Lower lobe of right lung (tissue), 2 donors: ENCODE measurements at regions not wholly inside any gene's neighbourhood (a gene's known extent, or its start where the extent isn't known, plus 50 kb on each side); places are given as distances from the start of the nearest gene placed in this dataset.

ENCODE experiments used
- ATAC-seq, 2 donors: fragments of 200-7000 bp; cut with Tn5 transposase; one replicate each; pipeline ENCODE4 v1.9.1; 2020 to 2022; ENCODE audit warnings: mild to moderate bottlenecking in 2 of 2, moderate library complexity in 2 of 2
- DNase-seq: peaks from one replicate; pipeline ENCODE4 v3.0.0-alpha.2; 2020
- H3K27ac ChIP-seq: fragments of 200-600 bp; one replicate; pipeline ENCODE4 v1.8.0; 2022
- H3K27me3 ChIP-seq: fragments of 200-600 bp; one replicate; pipeline ENCODE4 v1.8.0; 2022; ENCODE audit warnings: low read depth
- H3K36me3 ChIP-seq: fragments of 200-600 bp; one replicate; pipeline ENCODE4 v1.8.0; 2022; ENCODE audit warnings: mild to moderate bottlenecking
- H3K4me1 ChIP-seq: fragments of 200-600 bp; one replicate; pipeline ENCODE4 v1.8.0; 2022
- H3K4me3 ChIP-seq: fragments of 200-600 bp; one replicate; pipeline ENCODE4 v1.8.0; 2022; ENCODE audit warnings: mild to moderate bottlenecking
- H3K9me3 ChIP-seq: fragments of 200-600 bp; one replicate; pipeline ENCODE4 v1.8.0; 2022
- intact Hi-C: fragments of 100-400 bp; cut with DNase I; formaldehyde crosslinking; loops from one replicate; pipeline ENCODE4 v1.11.0; 2022
- TF ChIP-seq, protein P1 (sequence below): fragments of 200-600 bp; IDR thresholded peaks from one replicate; pipeline ENCODE4 v1.8.0; 2022; ENCODE audit warnings: antibody characterized with exemption, mild to moderate bottlenecking
- donor health status: DM: no; HTN: yes; CAD: no; lungs with severe emphysema.

DNA sequence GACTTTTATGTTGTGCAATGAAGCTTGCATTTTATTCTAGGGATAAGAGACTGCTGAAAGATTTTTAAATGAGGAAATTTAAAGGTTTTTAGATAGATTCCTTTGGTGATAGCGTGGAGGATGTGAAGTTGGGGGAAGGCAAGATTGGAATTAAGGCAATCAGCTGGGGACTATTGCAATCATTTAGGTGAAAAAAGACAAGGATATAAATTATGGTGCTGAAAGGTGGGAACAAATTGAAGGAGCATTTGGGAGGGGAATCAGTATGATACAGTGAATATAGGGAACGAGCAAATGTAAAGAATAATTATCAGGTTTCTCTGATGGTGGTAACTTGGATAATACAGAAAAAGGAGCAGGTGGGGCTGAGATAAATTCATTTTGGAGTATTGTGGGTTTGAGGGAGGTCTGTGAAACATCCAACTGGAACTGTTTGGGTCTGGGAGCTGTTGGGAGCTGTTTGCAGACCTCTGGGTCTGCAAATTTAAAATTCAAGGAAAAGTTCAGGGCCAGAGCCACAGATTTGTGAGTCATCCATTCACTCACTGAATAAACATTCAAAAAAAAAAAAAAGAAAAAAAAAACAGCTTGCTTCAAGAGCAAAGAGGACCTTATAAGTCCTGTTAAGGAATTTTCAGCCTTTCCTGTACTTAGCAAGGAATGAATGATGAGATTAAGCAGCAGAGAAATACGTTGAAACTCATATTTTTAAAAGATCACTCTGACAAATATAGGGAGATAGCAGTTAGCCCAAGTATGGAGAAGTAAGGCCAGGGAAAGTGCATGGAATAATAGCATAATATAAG is 257.5 kb upstream of the FN1 start:
- H3K9me3 ChIP-seq, result no peaks in the 10 kb centered on the region
- ATAC-seq, result peak in 1 of 2 donors; percentile 23
- TF ChIP-seq, protein P1, sequence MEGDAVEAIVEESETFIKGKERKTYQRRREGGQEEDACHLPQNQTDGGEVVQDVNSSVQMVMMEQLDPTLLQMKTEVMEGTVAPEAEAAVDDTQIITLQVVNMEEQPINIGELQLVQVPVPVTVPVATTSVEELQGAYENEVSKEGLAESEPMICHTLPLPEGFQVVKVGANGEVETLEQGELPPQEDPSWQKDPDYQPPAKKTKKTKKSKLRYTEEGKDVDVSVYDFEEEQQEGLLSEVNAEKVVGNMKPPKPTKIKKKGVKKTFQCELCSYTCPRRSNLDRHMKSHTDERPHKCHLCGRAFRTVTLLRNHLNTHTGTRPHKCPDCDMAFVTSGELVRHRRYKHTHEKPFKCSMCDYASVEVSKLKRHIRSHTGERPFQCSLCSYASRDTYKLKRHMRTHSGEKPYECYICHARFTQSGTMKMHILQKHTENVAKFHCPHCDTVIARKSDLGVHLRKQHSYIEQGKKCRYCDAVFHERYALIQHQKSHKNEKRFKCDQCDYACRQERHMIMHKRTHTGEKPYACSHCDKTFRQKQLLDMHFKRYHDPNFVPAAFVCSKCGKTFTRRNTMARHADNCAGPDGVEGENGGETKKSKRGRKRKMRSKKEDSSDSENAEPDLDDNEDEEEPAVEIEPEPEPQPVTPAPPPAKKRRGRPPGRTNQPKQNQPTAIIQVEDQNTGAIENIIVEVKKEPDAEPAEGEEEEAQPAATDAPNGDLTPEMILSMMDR, result no peak
- no peak overlapping the region for H3K4me3 ChIP-seq
- DNase-seq, result no peak
- peak overlapping the region; percentile 9 for H3K27ac ChIP-seq
- H3K4me1 ChIP-seq, result peaks cover 20% of the 10 kb centered on the region
- H3K36me3 ChIP-seq, result no peaks in the 10 kb centered on the region
- intact Hi-C loops, result no loop called here
- H3K27me3 ChIP-seq, result no peaks in the 10 kb centered on the region

DNA sequence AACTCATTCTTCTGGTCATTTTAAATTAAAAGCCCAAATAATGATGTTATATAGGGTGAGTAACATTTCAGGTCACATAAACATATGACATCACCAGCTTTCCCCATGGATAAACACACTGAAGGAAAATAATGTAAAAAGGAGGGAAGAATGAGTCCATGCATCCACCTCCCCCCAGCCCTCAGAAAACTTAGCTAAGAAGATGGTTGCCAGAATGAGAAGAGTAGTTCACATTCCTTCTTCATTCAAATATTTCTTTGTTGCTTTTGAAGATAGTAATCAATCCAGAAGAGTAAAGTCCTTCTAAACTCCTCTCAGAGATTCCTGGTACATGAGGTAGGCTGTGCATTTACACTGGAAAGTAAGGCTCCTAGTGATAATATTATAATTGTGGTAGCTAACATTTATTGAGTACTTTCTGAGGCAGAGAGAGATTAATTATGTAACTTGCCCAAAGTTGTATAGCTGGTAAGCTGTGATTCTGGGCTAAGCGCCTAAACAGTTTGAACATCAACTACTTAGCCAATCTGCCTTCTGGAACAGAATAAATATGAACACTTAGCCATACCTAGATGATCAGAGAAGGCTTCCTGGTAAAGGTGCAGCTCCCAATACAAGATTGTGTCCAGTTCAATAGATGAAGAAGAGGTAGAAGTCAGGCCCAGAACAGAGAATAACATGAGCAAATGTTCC is 256.7 kb upstream of the FN1 start:
- peaks cover 20% of the 10 kb centered on the region for H3K4me1 ChIP-seq
- no peaks in the 10 kb centered on the region for H3K9me3 ChIP-seq
- TF ChIP-seq, protein P1, result no peak
- ATAC-seq (peak in 1 of 2 donors; percentile 23), DNase-seq (no peak)
- H3K4me3 ChIP-seq, result no peak overlapping the region
- intact Hi-C loops, result no loop called here
- no peaks in the 10 kb centered on the region for H3K27me3 ChIP-seq
- peak overlapping the region; percentile 9 for H3K27ac ChIP-seq
- H3K36me3 ChIP-seq, result no peaks in the 10 kb centered on the region

- intact Hi-C loops, result no loop called here
- no peak for DNase-seq
- no peaks in the 10 kb centered on the region for H3K27me3 ChIP-seq
- no peaks in the 10 kb centered on the region for H3K9me3 ChIP-seq
- no peak overlapping the region for H3K4me3 ChIP-seq
- TF ChIP-seq, protein P1, result no peak
- H3K4me1 ChIP-seq, result peaks cover 20% of the 10 kb centered on the region
- no peaks in the 10 kb centered on the region for H3K36me3 ChIP-seq
- no peak for ATAC-seq
- no peak overlapping the region for H3K27ac ChIP-seq
Measured at GRCh38 chr2:215691346-215691745, 255.5 kb upstream of the FN1 start.

DNA sequence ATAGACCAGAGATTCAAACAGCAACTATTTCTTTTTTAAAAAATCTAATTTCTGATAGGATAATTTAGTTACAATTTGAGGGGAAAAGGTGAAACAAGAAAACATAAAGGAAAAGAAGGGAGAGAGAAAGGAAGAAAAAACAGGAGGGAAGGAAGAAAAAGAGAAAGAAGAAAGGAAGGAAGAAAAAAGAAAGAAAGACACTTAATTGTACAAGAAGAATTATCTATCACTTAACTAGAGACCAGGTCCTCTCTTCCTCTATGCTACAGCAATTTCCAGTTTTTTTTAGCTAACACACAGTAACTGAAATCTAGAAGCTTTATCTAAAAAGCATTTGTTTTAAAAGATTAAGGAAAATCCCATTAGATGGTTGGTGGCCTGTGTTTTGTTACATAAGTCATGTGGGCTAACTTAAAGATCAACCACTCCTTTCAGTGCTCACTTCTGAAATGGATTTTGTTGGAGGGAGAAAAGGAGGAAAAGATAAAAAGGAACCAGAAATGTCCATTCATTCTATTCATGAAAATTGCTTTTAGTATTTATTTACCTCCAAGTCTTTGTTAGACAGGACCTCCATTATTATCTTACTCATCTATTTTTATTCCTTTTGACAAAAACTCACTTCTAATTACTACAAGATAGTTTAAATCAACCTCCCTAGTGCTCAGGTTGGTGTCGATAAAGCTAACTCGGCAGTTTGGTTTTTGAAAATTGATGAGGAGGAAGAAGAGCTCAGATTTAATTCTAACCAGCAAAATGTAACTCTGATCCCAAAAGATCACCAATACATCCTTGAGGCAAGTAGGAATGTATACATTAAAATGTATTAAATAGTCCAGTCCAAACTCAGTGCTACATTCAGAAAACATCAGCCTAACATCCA is 251.5 kb upstream of the FN1 start:
- intact Hi-C loops, result no loop called here
- Histone ChIP-seq H3K4me1 (no peaks in the 10 kb centered on the region), H3K4me3 (no peak overlapping the region), H3K36me3 (no peaks in the 10 kb centered on the region), H3K27ac (no peak overlapping the region), H3K27me3 (no peaks in the 10 kb centered on the region), H3K9me3 (no peaks in the 10 kb centered on the region)
- no peak for ATAC-seq
- no peak for DNase-seq
- TF ChIP-seq, protein P1, result no peak

DNA sequence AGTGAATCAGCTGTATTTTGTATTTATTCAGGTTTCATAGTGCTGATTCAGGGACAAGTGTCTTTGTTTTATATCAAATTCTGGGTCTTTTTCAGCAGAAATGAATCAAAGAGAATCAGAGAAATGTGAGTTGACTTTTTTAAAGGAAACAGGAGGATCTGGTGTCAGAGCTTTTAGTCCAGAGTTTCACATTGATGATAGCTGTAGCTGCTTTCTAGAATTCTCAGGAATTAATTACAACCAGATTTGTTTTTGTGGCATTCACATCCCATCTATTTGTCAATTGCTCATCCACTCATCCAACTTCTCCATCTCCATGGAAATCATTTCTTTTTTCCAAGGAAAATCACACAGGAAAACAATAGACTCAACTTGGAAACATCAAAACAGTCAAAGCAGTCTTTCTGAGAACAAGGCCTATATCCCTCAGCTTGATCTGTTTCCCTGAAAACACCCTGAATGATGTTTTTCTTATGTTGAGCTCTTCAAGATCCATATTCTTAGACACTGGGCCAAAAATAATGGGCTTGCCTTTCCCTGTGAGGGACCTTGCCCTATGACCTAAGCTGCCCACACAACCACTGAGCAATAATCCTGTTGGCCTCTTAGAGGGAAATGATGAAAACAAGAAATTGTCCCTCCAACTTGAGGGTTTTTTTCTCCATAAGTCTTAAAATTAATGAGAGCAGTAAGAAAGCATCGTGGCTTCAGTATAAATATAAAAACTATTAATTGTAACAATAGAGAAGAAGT is 249.5 kb upstream of the FN1 start:
- TF ChIP-seq, protein P1, result no peak
- no peaks in the 10 kb centered on the region for H3K27me3 ChIP-seq
- intact Hi-C loops, result no loop called here
- H3K4me3 ChIP-seq, result no peak overlapping the region
- no peak for ATAC-seq
- H3K27ac ChIP-seq, result no peak overlapping the region
- no peak for DNase-seq
- no peaks in the 10 kb centered on the region for H3K9me3 ChIP-seq
- H3K4me1 ChIP-seq, result peaks cover 14% of the 10 kb centered on the region
- no peaks in the 10 kb centered on the region for H3K36me3 ChIP-seq
